ENCODE measurements at regions not wholly inside any gene's neighbourhood (a gene's known extent, or its start where the extent isn't known, plus 50 kb on each side); places are given as distances from the start of the nearest gene placed in this dataset.

DNA sequence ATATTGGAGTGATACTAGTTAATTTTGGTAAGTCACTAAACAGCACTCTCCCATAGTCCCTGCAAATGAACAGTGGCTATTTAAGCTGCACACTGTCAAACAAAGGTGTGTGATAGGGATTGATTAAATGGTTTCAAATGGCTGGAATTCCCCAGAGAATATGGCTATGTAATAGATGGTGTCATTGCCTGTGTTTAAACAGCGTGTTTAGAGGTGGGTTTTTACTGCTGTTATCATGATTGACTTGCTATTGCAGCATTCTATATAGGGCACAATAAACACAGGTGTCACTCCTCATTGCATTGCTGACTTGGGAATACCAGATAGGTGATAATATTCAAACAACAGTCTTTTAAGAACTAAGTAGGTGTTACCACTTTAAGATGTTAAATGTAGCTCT lies 171.7 kb upstream of the MAN1A1 start:
- H4K5ac ChIP-seq (ENCODE audit: insufficient read length, low read depth, low read length), result no peak overlapping the region
- no peaks in the 10 kb centered on the region for H3K79me1 ChIP-seq (ENCODE audit: low read depth, low read length)
- no peak overlapping the region for H4K8ac ChIP-seq (ENCODE audit: extremely low read depth, insufficient read depth, low read length)
- no peaks in the 10 kb centered on the region for H3K23me2 ChIP-seq (ENCODE audit: low read depth, low read length)
- H2BK12ac ChIP-seq (ENCODE audit: low read depth, low read length), result no peak overlapping the region
- WGBS, 2 experiments (ENCODE audit: extremely low coverage in 1 of 2, insufficient coverage in 1 of 2, insufficient read length in 1 of 2, insufficient replicate concordance in 2 of 2, low coverage in 1 of 2, low lambda C conversion rate in 2 of 2, missing lambda C conversion rate in 1 of 2), result 91% methylated on average over 1 of the region's 1 CpG; no CpG with 5 or more reads in 1 of the 2 experiments
- no peaks in the 10 kb centered on the region for H3K4me1 ChIP-seq (replicated peaks in 1 of 4; ENCODE audit: control insufficient read depth in 3 of 4, insufficient read depth in 4 of 4, low read length in 3 of 4)
- H2AFZ ChIP-seq (ENCODE audit: low read length), result no peak overlapping the region
- ChIA-PET POLR2A (ENCODE audit: partially characterized antibody) (interaction anchor here (0.5 kb wide), 1 partner anchor 8 kb away, joined by 4 read pairs; no protein-coding TSS in a partner anchor), CTCF (ENCODE audit: partially characterized antibody) (interaction anchor here (0.7 kb wide), 1 partner anchor 207 kb away, joined by 3 read pairs; no protein-coding TSS in a partner anchor)
- H3K23ac ChIP-seq (ENCODE audit: insufficient read length), result no peak overlapping the region
- no peak overlapping the region for H3K27ac ChIP-seq (ENCODE audit: low read depth, low read length)
- H2BK120ac ChIP-seq (replicated peaks; ENCODE audit: low read depth, low read length), result no peak overlapping the region
- no peak overlapping the region for H2AK5ac ChIP-seq (ENCODE audit: low read depth, low read length)
- FAIRE-seq, result no peak
- H3K36me3 ChIP-seq (ENCODE audit: control insufficient read depth in 2 of 4, insufficient read depth in 4 of 4, low read length in 3 of 4), result no peaks in the 10 kb centered on the region
- no peaks in the 10 kb centered on the region for H4K20me1 ChIP-seq (replicated peaks in 1 of 2; ENCODE audit: control insufficient read depth in 1 of 2, insufficient read depth in 2 of 2, low read length in 2 of 2)
- no peak overlapping the region for H3K18ac ChIP-seq (ENCODE audit: extremely low read depth, low read length)
- H2BK20ac ChIP-seq (ENCODE audit: low read length), result no peak overlapping the region
- no peak for TF ChIP-seq RAD21 (IDR thresholded peaks at IDR 0.05 in 1 of 2, conservative IDR thresholded peaks at IDR 0.05 in 1 of 2; ENCODE audit: low read depth in 2 of 2, low read length in 2 of 2)
- no peak for TF ChIP-seq GABPA (IDR thresholded peaks at IDR 0.05; ENCODE audit: borderline replicate concordance, insufficient read depth, low read length)
- no peak for TF ChIP-seq EGR1 (IDR thresholded peaks at IDR 0.05; ENCODE audit: borderline replicate concordance, low read depth, low read length)
- TF ChIP-seq SIX5 (IDR thresholded peaks at IDR 0.05; ENCODE audit: low read depth, low read length), result no peak
- TF ChIP-seq CEBPB (IDR thresholded peaks at IDR 0.05; ENCODE audit: low read depth, low read length), result no peak
- TF ChIP-seq POU5F1 (IDR thresholded peaks at IDR 0.05; ENCODE audit: low read depth, low read length), result no peak
- no peak for TF ChIP-seq KDM1A (IDR thresholded peaks at IDR 0.05; ENCODE audit: borderline replicate concordance, low read length)
- no peak for TF ChIP-seq NRF1 (IDR thresholded peaks at IDR 0.05; ENCODE audit: low read depth, low read length)
- no peak for TF ChIP-seq PHF8 (conservative IDR thresholded peaks at IDR 0.05; ENCODE audit: low read depth, low read length)
- TF ChIP-seq, protein P1, sequence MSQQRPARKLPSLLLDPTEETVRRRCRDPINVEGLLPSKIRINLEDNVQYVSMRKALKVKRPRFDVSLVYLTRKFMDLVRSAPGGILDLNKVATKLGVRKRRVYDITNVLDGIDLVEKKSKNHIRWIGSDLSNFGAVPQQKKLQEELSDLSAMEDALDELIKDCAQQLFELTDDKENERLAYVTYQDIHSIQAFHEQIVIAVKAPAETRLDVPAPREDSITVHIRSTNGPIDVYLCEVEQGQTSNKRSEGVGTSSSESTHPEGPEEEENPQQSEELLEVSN (IDR thresholded peaks at IDR 0.05), result no peak
- no peak overlapping the region for H3K14ac ChIP-seq (ENCODE audit: insufficient read length)
- H3K4me2 ChIP-seq (ENCODE audit: insufficient read depth in 1 of 2, low read depth in 2 of 2, low read length in 2 of 2), result no peak overlapping the region
- H3K56ac ChIP-seq (replicated peaks; ENCODE audit: insufficient read length, low read depth, low read length), result no peak overlapping the region
- H3K4me3 ChIP-seq (ENCODE audit: extremely low read depth in 1 of 4, insufficient read depth in 2 of 4, low read depth in 3 of 4, low read length in 4 of 4), result no peak overlapping the region
- no peak overlapping the region for H2BK15ac ChIP-seq (ENCODE audit: low read length)
- no peaks in the 10 kb centered on the region for H3K9me3 ChIP-seq (ENCODE audit: insufficient read depth in 2 of 2, low read depth in 1 of 2, low read length in 1 of 2)
- H3K27me3 ChIP-seq (replicated peaks in 1 of 4; ENCODE audit: control insufficient read depth in 3 of 4, extremely low read depth in 1 of 4, insufficient read depth in 3 of 4, low read length in 3 of 4), result no peaks in the 10 kb centered on the region
- H3K79me2 ChIP-seq (ENCODE audit: control insufficient read depth in 1 of 2, insufficient read depth in 2 of 2, low read length in 2 of 2), result no peaks in the 10 kb centered on the region
- no peak overlapping the region for H4K91ac ChIP-seq (replicated peaks; ENCODE audit: insufficient read length, low read length)
- no peak overlapping the region for H2BK5ac ChIP-seq (ENCODE audit: low read depth, low read length)
- H3K9ac ChIP-seq (replicated peaks in 1 of 4; ENCODE audit: extremely low read depth in 1 of 4, low read depth in 3 of 4, low read length in 3 of 4), result no peak overlapping the region
- DNase-seq (ENCODE audit: low read depth in 1 of 2, low spot score in 2 of 2), result no peak
- H3K4ac ChIP-seq (replicated peaks; ENCODE audit: insufficient read length, low read depth, low read length), result no peak overlapping the region
